AG04449 (cell line): ENCODE measurements at regions not wholly inside any gene's neighbourhood (a gene's known extent, or its start where the extent isn't known, plus 50 kb on each side); places are given as distances from the start of the nearest gene placed in this dataset.

Source experiments
- CTCF ChIA-PET: fragments of 350-600 bp; formaldehyde crosslinking; extraction: SDS; loops from one replicate; lab custom pipeline; 2021; ENCODE audit warnings: antibody characterized with exemption; lab: Yijun Ruan, JAX
- POLR2A ChIA-PET: fragments of 400-600, 350-600 bp; formaldehyde crosslinking; extraction: SDS; loops from one replicate; lab custom pipeline; 2020; ENCODE audit warnings: antibody characterized with exemption, inconsistent platforms; lab: Yijun Ruan, JAX
- DNase-seq: peaks from one replicate; pipeline ENCODE4 v3.0.0-alpha.2; 2010; ENCODE audit warnings: low read depth, low spot score
- H3K4me3 ChIP-seq: 2 replicates; pipeline ENCODE4 v1.5.1; 2011; ENCODE audit warnings: low read depth, mild to moderate bottlenecking, control low read depth, low read length
- TF ChIP-seq, protein P1 (sequence below): IDR thresholded peaks from one replicate; pipeline ENCODE4 v1.5.1; 2011; ENCODE audit warnings: mild to moderate bottlenecking, moderate library complexity, low read length, control low read depth, inconsistent platforms; ENCODE audit not compliant: insufficient read depth; ENCODE audit errors: missing control alignments

DNA sequence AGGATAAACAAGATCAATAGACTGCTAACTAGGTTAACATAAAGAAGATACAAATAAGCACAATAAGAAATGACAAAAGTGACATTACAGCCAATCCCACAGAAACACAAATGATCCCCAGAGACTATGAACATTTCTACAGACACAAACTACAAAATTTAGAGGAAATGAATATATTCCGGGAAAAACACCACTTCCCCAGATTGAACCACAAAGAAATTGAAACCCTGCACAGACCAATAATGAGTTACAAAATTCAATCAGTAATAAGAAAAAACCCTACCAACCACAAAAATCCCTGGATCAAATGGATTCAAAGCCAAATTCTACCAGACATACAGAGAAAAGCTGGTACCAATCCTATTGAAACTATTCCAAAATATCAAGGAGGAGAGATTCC, 232.4 kb upstream of the RBMS1 start:
- H3K4me3 ChIP-seq, result no peak overlapping the region
- ChIA-PET CTCF (interaction anchor here (0.6 kb wide), 1 partner anchor 992 kb away, joined by 3 read pairs; no protein-coding TSS in a partner anchor), POLR2A (no interaction called here)
- TF ChIP-seq, protein P1, sequence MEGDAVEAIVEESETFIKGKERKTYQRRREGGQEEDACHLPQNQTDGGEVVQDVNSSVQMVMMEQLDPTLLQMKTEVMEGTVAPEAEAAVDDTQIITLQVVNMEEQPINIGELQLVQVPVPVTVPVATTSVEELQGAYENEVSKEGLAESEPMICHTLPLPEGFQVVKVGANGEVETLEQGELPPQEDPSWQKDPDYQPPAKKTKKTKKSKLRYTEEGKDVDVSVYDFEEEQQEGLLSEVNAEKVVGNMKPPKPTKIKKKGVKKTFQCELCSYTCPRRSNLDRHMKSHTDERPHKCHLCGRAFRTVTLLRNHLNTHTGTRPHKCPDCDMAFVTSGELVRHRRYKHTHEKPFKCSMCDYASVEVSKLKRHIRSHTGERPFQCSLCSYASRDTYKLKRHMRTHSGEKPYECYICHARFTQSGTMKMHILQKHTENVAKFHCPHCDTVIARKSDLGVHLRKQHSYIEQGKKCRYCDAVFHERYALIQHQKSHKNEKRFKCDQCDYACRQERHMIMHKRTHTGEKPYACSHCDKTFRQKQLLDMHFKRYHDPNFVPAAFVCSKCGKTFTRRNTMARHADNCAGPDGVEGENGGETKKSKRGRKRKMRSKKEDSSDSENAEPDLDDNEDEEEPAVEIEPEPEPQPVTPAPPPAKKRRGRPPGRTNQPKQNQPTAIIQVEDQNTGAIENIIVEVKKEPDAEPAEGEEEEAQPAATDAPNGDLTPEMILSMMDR, result no peak
- no peak for DNase-seq

DNA sequence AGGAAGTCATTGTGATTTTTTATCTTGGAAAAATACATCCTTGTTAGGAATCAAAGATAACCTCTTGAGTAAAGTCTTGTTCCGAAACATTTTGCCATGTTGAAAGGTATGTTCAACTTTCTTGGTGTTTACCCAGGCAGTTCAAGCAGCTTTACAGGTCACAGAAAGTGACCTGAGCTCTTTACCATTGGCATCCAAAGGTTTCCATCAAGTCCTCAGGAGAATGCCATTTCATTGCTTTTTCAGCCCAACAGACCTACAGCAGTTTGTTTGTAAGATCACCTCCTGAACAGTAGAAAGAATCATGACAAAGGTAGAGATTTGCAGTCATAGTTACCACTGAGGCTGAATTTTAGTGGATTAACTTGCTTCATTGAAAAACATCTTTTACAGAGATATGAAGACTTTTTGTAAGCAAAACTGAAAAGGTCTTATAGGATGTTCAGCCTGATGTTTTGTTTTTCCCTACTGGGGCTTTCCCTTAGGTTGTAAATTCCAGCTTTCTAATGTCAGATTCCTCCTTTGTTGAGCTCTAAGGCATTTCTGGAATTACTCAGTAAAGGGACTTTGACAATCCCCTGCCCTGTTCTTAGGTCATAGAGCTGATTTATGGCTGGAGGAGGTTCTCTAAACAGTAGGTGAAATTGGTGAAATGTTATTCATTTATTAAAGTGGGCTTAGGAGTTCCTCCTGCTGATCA, 236.8 kb upstream of the RBMS1 start:
- no peak for DNase-seq

DNA sequence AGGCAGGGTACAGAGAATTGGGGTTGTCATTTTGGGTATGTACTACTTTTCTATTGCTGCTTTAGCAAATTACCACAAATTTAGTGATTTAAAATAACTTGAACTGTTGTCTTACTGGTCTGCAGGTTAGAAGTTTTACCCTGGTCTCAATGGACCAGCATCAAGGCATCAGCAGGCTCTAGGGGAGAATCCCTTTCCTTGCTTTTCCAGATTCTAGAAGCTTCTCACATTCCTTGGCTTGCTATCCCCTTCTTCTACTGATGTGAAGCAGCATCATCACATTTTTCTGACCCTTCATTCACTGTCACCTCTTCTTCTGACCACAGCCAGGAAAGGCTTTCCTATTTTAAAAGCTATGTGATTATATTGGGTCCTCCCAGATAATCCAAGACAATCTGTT, 237.8 kb upstream of the RBMS1 start:
- ChIA-PET POLR2A (no interaction called here), CTCF (no interaction called here)
- DNase-seq, result no peak
- H3K4me3 ChIP-seq, result no peak overlapping the region
- TF ChIP-seq, protein P1, result no peak

More for the DNA sequence above, 236.8 kb upstream of the RBMS1 start:
- ChIA-PET POLR2A (no interaction called here), CTCF (interaction anchor here (1.5 kb wide), 1 partner anchor 16 kb away, joined by 4 read pairs; no protein-coding TSS in a partner anchor)
- TF ChIP-seq, protein P1, result no peak
- no peak overlapping the region for H3K4me3 ChIP-seq

DNA sequence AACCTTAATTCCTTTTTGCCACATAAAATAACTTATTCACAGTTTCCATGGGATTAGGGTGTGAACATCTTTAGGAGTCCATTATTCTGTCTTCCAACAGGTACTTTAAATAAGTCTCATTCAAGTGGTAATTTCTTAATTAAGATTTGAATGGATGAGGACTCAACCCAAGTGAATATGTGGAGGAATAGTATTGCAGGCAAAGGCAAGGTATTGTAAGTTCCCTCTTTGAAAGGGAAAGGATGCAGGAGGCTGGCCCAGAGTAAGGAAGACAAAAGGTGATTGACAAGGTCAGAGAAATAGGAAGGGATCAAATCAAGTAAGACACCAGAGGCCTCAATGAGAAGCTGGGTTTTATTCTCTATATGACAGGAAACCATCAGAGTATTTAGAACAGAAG, 238.2 kb upstream of the RBMS1 start:
- ChIA-PET CTCF (no interaction called here), POLR2A (no interaction called here)
- no peak for DNase-seq
- H3K4me3 ChIP-seq, result no peak overlapping the region
- TF ChIP-seq, protein P1, result no peak

DNA sequence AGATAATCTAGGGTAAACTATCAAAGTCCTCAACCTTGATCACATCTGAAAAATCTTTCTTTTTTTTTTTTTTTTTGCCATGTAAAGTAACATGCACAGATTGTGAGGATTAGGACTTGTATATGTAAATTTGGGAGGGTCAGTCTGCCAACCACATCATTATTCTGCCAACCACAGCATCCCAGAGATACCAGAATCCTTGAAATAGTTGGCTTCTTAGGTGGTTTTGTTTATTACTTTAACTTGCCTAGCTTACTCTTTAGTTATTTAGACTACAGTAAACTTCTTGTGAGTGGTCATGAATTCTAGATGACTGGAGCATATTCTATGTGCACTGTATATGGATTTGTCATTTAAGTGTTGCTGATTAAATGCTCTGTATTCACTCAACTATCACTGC, 242.1 kb upstream of the RBMS1 start:
- no peak overlapping the region for H3K4me3 ChIP-seq
- no peak for DNase-seq
- POLR2A ChIA-PET, result no interaction called here
- CTCF ChIA-PET, result interaction anchor here (0.9 kb wide), 1 partner anchor 234 kb away, joined by 4 read pairs; no protein-coding TSS in a partner anchor
- TF ChIP-seq, protein P1, result no peak

DNA sequence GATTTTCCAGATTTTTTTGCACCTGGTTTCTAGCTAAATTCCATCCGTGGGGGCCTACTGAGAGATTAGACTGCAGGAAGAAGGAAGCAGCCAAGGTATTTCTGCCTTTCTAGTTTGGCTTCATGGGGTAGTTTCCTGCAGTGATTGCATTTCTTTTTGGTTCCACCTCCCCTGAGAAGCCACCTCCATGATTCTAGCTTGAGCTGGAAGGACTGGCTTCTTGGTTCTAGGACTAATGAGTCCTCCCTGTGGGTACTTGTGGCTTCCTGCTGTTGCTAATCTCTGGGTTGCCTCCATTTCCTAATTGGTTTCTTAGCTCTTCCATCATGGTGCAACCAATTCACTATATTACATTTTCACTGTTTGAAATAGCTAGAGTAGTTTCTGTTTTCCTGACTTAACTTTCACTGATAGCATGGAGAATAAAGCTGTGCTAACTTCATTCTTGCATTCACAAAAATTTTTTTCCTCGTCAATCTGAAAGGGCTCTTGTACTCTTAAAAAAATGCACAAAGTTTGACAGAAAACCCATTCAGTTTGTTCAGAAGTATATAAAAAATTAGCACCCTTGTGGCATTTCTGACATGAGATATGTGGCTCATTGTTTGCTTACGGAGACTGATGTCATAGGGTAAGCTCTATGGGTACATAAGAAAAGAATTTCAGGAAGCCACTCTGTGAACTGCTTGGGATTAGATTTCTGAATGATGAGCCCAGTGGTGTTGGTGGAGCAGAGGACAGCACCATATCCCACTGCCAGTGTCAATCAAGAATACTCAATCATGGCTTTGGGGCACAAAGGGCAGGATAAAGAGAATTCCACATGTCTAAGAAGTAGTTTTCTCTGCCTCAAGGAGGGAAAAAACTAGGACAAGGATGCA, 242.8 kb upstream of the RBMS1 start:
- no peak overlapping the region for H3K4me3 ChIP-seq
- POLR2A ChIA-PET, result no interaction called here
- no peak for DNase-seq
- TF ChIP-seq, protein P1, result no peak
- CTCF ChIA-PET, result interaction anchor here (0.9 kb wide), 1 partner anchor 233 kb away, joined by 4 read pairs; no protein-coding TSS in a partner anchor
